AG04450 (cell line): ENCODE measurements at regions not wholly inside any gene's neighbourhood (a gene's known extent, or its start where the extent isn't known, plus 50 kb on each side); places are given as distances from the start of the nearest gene placed in this dataset.

Experiments used
- CTCF ChIA-PET: fragments of 300-600, 350-600 bp; formaldehyde crosslinking; extraction: SDS; loops from one replicate; lab custom pipeline; 2022; ENCODE audit warnings: antibody characterized with exemption, inconsistent platforms; lab: Charles Lee
- POLR2A ChIA-PET: fragments of 350-600 bp; formaldehyde crosslinking; extraction: SDS; loops from one replicate; lab custom pipeline; 2021; ENCODE audit warnings: antibody characterized with exemption, inconsistent platforms; lab: Yijun Ruan, JAX
- DNase-seq: peaks from one replicate; pipeline ENCODE4 v3.0.0-alpha.2; 2011; ENCODE audit warnings: low read depth, low spot score
- H3K27ac ChIP-seq: one replicate; pipeline ENCODE4 v1.5.1; 2012; ENCODE audit warnings: low read depth, low read length, control low read depth
- H3K27me3 ChIP-seq: one replicate; pipeline ENCODE4 v1.6.0; 2012; ENCODE audit warnings: low read length; ENCODE audit not compliant: control insufficient read depth, insufficient read depth
- H3K4me3 ChIP-seq: 2 replicates; pipeline ENCODE4 v1.5.1; 2011; ENCODE audit warnings: mild to moderate bottlenecking, low read depth, low read length, control low read depth
- H3K9me3 ChIP-seq: 2 replicates; pipeline ENCODE4 v1.5.1; 2012; ENCODE audit warnings: low read length; ENCODE audit not compliant: control insufficient read depth, insufficient read depth
- TF ChIP-seq, protein P1 (sequence below): IDR thresholded peaks from 2 replicates; pipeline ENCODE4 v1.5.1; 2011; ENCODE audit warnings: low read depth, low read length, control low read depth, inconsistent platforms

GRCh38 chr19:7419153-7419552 lies 69.7 kb downstream of the PEX11G start:
- Histone ChIP-seq H3K27ac (no peak overlapping the region), H3K9me3 (no peaks in the 10 kb centered on the region), H3K4me3 (no peak overlapping the region), H3K27me3 (no peaks in the 10 kb centered on the region)
- CTCF ChIA-PET: no interaction called here
- DNase-seq: no peak
- TF ChIP-seq, protein P1, sequence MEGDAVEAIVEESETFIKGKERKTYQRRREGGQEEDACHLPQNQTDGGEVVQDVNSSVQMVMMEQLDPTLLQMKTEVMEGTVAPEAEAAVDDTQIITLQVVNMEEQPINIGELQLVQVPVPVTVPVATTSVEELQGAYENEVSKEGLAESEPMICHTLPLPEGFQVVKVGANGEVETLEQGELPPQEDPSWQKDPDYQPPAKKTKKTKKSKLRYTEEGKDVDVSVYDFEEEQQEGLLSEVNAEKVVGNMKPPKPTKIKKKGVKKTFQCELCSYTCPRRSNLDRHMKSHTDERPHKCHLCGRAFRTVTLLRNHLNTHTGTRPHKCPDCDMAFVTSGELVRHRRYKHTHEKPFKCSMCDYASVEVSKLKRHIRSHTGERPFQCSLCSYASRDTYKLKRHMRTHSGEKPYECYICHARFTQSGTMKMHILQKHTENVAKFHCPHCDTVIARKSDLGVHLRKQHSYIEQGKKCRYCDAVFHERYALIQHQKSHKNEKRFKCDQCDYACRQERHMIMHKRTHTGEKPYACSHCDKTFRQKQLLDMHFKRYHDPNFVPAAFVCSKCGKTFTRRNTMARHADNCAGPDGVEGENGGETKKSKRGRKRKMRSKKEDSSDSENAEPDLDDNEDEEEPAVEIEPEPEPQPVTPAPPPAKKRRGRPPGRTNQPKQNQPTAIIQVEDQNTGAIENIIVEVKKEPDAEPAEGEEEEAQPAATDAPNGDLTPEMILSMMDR: no peak
- POLR2A ChIA-PET: no interaction called here

GRCh38 chr19:7419777-7420439 lies 68.9 kb downstream of the PEX11G start:
- Histone ChIP-seq H3K27ac (no peak overlapping the region), H3K27me3 (no peaks in the 10 kb centered on the region), H3K4me3 (no peak overlapping the region), H3K9me3 (no peaks in the 10 kb centered on the region)
- no peak for DNase-seq
- TF ChIP-seq, protein P1: no peak
- CTCF ChIA-PET: interaction anchor here (0.9 kb wide), 1 partner anchor 148 kb away, joined by 3 read pairs; no protein-coding TSS in a partner anchor
- POLR2A ChIA-PET: no interaction called here

GRCh38 chr19:7421941-7422744 lies 66.7 kb downstream of the PEX11G start:
- POLR2A ChIA-PET: no interaction called here
- H3K27me3 ChIP-seq: no peaks in the 10 kb centered on the region
- no peaks in the 10 kb centered on the region for H3K9me3 ChIP-seq
- no peak overlapping the region for H3K4me3 ChIP-seq
- CTCF ChIA-PET: no interaction called here
- no peak for DNase-seq
- TF ChIP-seq, protein P1: no peak
- no peak overlapping the region for H3K27ac ChIP-seq
